Central memory CD8-positive, alpha-beta T cell (primary cell): ENCODE measurements at regions not wholly inside any gene's neighbourhood (a gene's known extent, or its start where the extent isn't known, plus 50 kb on each side); places are given as distances from the start of the nearest gene placed in this dataset.
"Not testable (repeated sequence)": the region's sequence is repeated elsewhere in the genome, so short reads cannot be mapped to it uniquely, and the experiment has no call there.

Experiments used
- ATAC-seq: fragments of 150-1000 bp; cut with Tn5 transposase; replicated peaks from 2 replicates; pipeline ENCODE4 v1.10.0; 2022; ENCODE audit warnings: mild to moderate bottlenecking, moderate FRiP score, moderate number of reproducible peaks; ENCODE audit not compliant: poor library complexity, severe bottlenecking; ENCODE audit errors: extremely low read depth
- DNase-seq, 2 donors: peaks; one replicate each; pipeline ENCODE4 v3.0.0; 2021; ENCODE audit warnings: low spot score in 2 of 2
- H3K27ac Mint-ChIP-seq: one replicate; pipeline ENCODE4 v1.8.0; 2022; ENCODE audit warnings: low read depth, mild to moderate bottlenecking, moderate library complexity, mixed read lengths
- H3K27me3 Mint-ChIP-seq: one replicate; pipeline ENCODE4 v1.8.0; 2022; ENCODE audit warnings: mixed read lengths
- H3K36me3 Mint-ChIP-seq: one replicate; pipeline ENCODE4 v1.8.0; 2022; ENCODE audit warnings: mild to moderate bottlenecking, moderate library complexity, mixed read lengths; ENCODE audit not compliant: insufficient read depth
- H3K4me1 Mint-ChIP-seq: one replicate; pipeline ENCODE4 v1.8.0; 2022; ENCODE audit warnings: mixed read lengths
- H3K4me3 Mint-ChIP-seq: one replicate; pipeline ENCODE4 v1.8.0; 2022; ENCODE audit warnings: mild to moderate bottlenecking, moderate library complexity, mixed read lengths
- H3K9me3 Mint-ChIP-seq: one replicate; pipeline ENCODE4 v1.8.0; 2022; ENCODE audit warnings: mixed read lengths

GRCh38 chr2:89537862-89538261 is 846.4 kb downstream of the RPIA start:
- H3K9me3 Mint-ChIP-seq, H3K36me3 Mint-ChIP-seq, H3K27ac Mint-ChIP-seq, DNase-seq, ATAC-seq, H3K4me3 Mint-ChIP-seq, H3K4me1 Mint-ChIP-seq, H3K27me3 Mint-ChIP-seq: not testable (repeated sequence)

DNA sequence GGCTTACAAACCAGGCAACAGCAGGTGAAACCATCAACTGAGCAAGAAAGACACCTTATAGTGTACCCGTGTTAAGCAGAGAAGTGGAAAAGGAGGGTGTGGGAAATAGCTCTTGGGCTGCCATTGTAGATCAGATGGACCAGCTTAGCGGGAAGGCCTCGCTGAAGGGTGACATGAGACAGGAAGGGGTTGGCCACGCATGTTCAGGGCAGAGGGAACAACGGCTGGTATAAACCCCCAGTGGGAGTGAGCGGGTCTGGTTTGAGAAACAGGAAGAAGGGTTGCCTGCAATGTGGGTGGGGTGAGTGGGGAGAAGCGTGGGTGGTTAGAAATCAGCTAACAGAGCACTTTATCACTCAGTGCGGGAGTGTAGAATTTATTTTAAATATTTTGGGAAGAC is 852.6 kb downstream of the RPIA start:
- H3K27me3 Mint-ChIP-seq, H3K36me3 Mint-ChIP-seq, DNase-seq, H3K4me1 Mint-ChIP-seq, H3K9me3 Mint-ChIP-seq, H3K27ac Mint-ChIP-seq, ATAC-seq, H3K4me3 Mint-ChIP-seq: not testable (repeated sequence)

GRCh38 chr2:89579154-89579553 is 887.7 kb downstream of the RPIA start:
- H3K4me1 Mint-ChIP-seq, H3K9me3 Mint-ChIP-seq, DNase-seq: not testable (repeated sequence)

DNA sequence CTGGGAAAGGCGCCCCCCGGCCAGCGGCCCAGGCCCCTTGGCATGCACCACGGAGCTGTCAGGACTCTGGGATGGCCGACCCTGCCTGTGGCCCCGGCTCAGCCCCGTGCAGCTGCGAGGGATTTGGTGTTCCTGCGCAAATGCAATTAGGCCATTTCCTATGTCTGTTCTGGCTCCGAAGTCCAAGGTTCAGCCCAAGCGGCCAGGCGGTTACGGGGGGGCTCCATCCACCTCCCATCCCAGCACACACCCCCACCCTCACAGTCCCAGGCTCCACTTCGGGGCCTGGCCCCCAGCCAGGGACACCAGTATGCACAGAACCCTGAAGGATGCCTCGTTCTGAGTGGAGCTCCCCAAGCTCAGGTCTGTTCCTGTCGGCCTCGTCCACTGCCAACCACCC is 891.3 kb downstream of the RPIA start:
- not testable (repeated sequence) for H3K36me3 Mint-ChIP-seq

More at GRCh38 chr2:89579154-89579553, 887.7 kb downstream of the RPIA start:
- not testable (repeated sequence) for H3K27ac Mint-ChIP-seq, ATAC-seq, H3K27me3 Mint-ChIP-seq, H3K36me3 Mint-ChIP-seq, H3K4me3 Mint-ChIP-seq

GRCh38 chr2:89584046-89584445 is 892.6 kb downstream of the RPIA start:
- H3K27ac Mint-ChIP-seq, H3K9me3 Mint-ChIP-seq: not testable (repeated sequence)

More for the DNA sequence above, 891.3 kb downstream of the RPIA start:
- not testable (repeated sequence) for H3K27me3 Mint-ChIP-seq, H3K9me3 Mint-ChIP-seq, DNase-seq, H3K27ac Mint-ChIP-seq, H3K4me1 Mint-ChIP-seq, ATAC-seq, H3K4me3 Mint-ChIP-seq

GRCh38 chr2:89584868-89585557 is 893.5 kb downstream of the RPIA start:
- not testable (repeated sequence) for DNase-seq, H3K27ac Mint-ChIP-seq, H3K4me1 Mint-ChIP-seq, ATAC-seq, H3K9me3 Mint-ChIP-seq, H3K36me3 Mint-ChIP-seq, H3K27me3 Mint-ChIP-seq
- H3K4me3 Mint-ChIP-seq = peak overlapping the region; percentile 63

More at GRCh38 chr2:89584046-89584445, 892.6 kb downstream of the RPIA start:
- not testable (repeated sequence) for H3K4me3 Mint-ChIP-seq, H3K36me3 Mint-ChIP-seq, ATAC-seq, H3K4me1 Mint-ChIP-seq, H3K27me3 Mint-ChIP-seq, DNase-seq

GRCh38 chr2:89585558-89585920 is 894.1 kb downstream of the RPIA start:
- not testable (repeated sequence) for H3K27ac Mint-ChIP-seq

GRCh38 chr2:89599843-89600242 is 908.4 kb downstream of the RPIA start:
- not testable (repeated sequence) for ATAC-seq, H3K36me3 Mint-ChIP-seq, DNase-seq, H3K27me3 Mint-ChIP-seq, H3K9me3 Mint-ChIP-seq, H3K27ac Mint-ChIP-seq, H3K4me3 Mint-ChIP-seq, H3K4me1 Mint-ChIP-seq

More at GRCh38 chr2:89585558-89585920, 894.1 kb downstream of the RPIA start:
- H3K9me3 Mint-ChIP-seq, DNase-seq, H3K4me1 Mint-ChIP-seq, H3K27me3 Mint-ChIP-seq, H3K36me3 Mint-ChIP-seq: not testable (repeated sequence)
- peak overlapping the region; percentile 63 for H3K4me3 Mint-ChIP-seq
- ATAC-seq = peak; percentile 60

- H3K27me3 Mint-ChIP-seq, ATAC-seq, H3K36me3 Mint-ChIP-seq, H3K4me1 Mint-ChIP-seq, H3K27ac Mint-ChIP-seq, DNase-seq, H3K4me3 Mint-ChIP-seq: not testable (repeated sequence)
- H3K9me3 Mint-ChIP-seq = peaks cover 12% of the 10 kb centered on the region
These were observed 915.0 kb downstream of the RPIA start for GRCh38 chr2:89606514-89606913.

DNA sequence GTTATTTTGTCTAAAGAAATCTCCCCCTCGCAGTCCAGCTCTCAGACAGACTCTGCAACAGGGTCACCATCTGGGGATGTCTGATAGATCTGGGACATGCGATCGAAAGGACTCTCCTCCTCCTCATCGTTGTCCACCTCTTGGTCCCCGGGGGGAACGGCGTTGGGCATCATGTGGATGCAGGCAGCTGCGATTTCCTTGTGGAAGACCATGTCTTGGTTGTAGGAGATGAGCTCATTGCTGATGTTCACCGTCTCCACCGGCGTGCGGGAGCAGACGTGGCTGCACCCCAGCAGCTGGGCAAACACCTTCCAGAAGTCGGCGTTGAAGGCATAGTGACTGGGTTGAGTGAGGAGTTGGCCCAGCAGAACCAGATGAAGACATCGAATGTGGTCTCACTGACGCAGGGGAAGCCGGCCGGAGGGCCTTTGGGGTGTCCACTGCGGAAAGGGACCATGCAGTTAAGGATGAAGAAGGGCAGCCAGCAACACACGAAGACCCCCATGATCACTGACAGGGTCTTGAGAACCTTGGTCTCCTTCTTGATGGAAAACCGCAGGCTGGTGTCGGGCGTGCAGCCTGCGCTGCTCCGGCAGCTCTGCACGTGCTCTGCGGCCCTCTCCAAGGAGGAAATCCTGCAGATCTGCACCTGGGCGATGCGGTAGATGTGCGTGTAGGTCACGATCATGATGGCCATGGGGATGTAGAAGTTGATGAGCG is 918.9 kb downstream of the RPIA start:
- H3K27me3 Mint-ChIP-seq, H3K4me3 Mint-ChIP-seq, ATAC-seq, H3K4me1 Mint-ChIP-seq, H3K36me3 Mint-ChIP-seq, DNase-seq, H3K27ac Mint-ChIP-seq: not testable (repeated sequence)
- H3K9me3 Mint-ChIP-seq = peaks cover 12% of the 10 kb centered on the region

- not testable (repeated sequence) for H3K36me3 Mint-ChIP-seq, H3K27ac Mint-ChIP-seq, H3K4me3 Mint-ChIP-seq, DNase-seq, H3K27me3 Mint-ChIP-seq, H3K4me1 Mint-ChIP-seq, ATAC-seq
- H3K9me3 Mint-ChIP-seq = peaks cover 12% of the 10 kb centered on the region
These were observed 919.5 kb downstream of the RPIA start for GRCh38 chr2:89610927-89611515.

DNA sequence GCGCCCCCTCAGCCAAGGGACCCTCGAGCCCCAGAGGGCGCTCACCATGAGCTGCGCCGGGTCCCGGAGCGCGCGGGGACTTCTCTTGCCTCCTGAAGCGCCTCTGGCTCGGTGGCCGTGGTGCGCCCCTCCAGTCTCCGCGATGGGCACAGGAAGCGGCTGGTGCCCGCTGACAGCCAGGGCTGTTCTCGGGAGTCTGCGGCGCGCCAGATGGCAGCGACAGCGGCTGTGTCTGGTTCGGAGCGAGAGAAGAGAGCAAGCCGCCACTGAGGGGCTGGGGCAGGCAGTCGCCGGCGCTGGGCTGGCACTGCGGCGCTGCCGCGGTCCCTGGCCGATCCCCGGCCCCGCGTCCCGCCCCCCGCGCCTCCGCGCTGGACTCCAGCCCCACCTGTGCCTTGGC is 920.2 kb downstream of the RPIA start:
- DNase-seq, H3K36me3 Mint-ChIP-seq, H3K27ac Mint-ChIP-seq, ATAC-seq, H3K4me3 Mint-ChIP-seq, H3K4me1 Mint-ChIP-seq, H3K27me3 Mint-ChIP-seq: not testable (repeated sequence)
- peaks cover 12% of the 10 kb centered on the region for H3K9me3 Mint-ChIP-seq

GRCh38 chr2:89649268-89649667 is 957.8 kb downstream of the RPIA start:
- H3K27me3 Mint-ChIP-seq, H3K4me1 Mint-ChIP-seq, H3K9me3 Mint-ChIP-seq, H3K4me3 Mint-ChIP-seq, ATAC-seq, H3K36me3 Mint-ChIP-seq, H3K27ac Mint-ChIP-seq, DNase-seq: not testable (repeated sequence)
